ENCODE measurements at regions not wholly inside any gene's neighbourhood (a gene's known extent, or its start where the extent isn't known, plus 50 kb on each side); places are given as distances from the start of the nearest gene placed in this dataset.

DNA sequence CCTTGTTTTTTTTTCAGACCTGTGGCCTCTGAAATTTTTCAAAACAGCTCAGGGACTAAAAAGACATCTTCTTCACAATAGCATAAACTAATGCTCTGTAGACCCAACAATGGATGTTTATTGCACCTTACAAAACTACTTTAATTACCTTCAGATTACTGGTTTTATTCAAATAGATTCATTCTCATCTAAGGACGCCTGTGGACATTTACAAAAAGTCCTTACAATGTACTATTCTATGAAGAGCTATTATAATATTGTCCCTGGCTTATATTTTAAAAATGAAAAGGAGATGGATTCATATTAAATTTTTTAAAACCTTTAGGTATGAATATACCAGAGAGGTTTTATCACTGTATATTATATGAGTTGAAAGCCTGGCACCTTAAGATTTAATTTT lies 238.4 kb upstream of the NR5A2 start:
- no peak for TF ChIP-seq EZH2 (IDR thresholded peaks at IDR 0.05; ENCODE audit: borderline replicate concordance, low read length)
- TF ChIP-seq CTCF (IDR thresholded peaks at IDR 0.05; ENCODE audit: low read length), result no peak

Measured in OCI-LY1 (cell line).